ENCODE measurements at regions not wholly inside any gene's neighbourhood (a gene's known extent, or its start where the extent isn't known, plus 50 kb on each side); places are given as distances from the start of the nearest gene placed in this dataset.
"Not testable (repeated sequence)": the region's sequence is repeated elsewhere in the genome, so short reads cannot be mapped to it uniquely, and the experiment has no call there.

- DNase-seq (ENCODE audit: extremely low read depth, insufficient read length), result no peak
- Histone ChIP-seq H3K4me3 (replicated peaks; ENCODE audit: low read depth, low read length) (no peak overlapping the region), H3K36me3 (ENCODE audit: control insufficient read depth, insufficient read depth, low read length) (no peaks in the 10 kb centered on the region), H3K27me3 (replicated peaks; ENCODE audit: control insufficient read depth, insufficient read depth, low read length) (no peaks in the 10 kb centered on the region)
- TF ChIP-seq CTCF (IDR thresholded peaks at IDR 0.05; ENCODE audit: insufficient read depth, low read length, poor library complexity, severe bottlenecking), result no peak
These were observed 1123.6 kb upstream of the SEL1L start for GRCh38 chr14:82657186-82657675.

GRCh38 chr14:82661258-82661657 lies 1127.6 kb upstream of the SEL1L start:
- no peak for DNase-seq (ENCODE audit: extremely low read depth, insufficient read length)
- no peak for TF ChIP-seq CTCF (IDR thresholded peaks at IDR 0.05; ENCODE audit: insufficient read depth, low read length, poor library complexity, severe bottlenecking)
- no peaks in the 10 kb centered on the region for H3K27me3 ChIP-seq (replicated peaks; ENCODE audit: control insufficient read depth, insufficient read depth, low read length)
- H3K36me3 ChIP-seq (ENCODE audit: control insufficient read depth, insufficient read depth, low read length), result no peaks in the 10 kb centered on the region
- H3K4me3 ChIP-seq (replicated peaks; ENCODE audit: low read depth, low read length), result no peak overlapping the region

GRCh38 chr14:82667006-82667405 lies 1133.4 kb upstream of the SEL1L start:
- H3K4me3 ChIP-seq (replicated peaks; ENCODE audit: low read depth, low read length), result no peak overlapping the region
- DNase-seq (ENCODE audit: extremely low read depth, insufficient read length), result no peak
- H3K36me3 ChIP-seq (ENCODE audit: control insufficient read depth, insufficient read depth, low read length), result no peaks in the 10 kb centered on the region
- no peaks in the 10 kb centered on the region for H3K27me3 ChIP-seq (replicated peaks; ENCODE audit: control insufficient read depth, insufficient read depth, low read length)
- TF ChIP-seq CTCF (IDR thresholded peaks at IDR 0.05; ENCODE audit: insufficient read depth, low read length, poor library complexity, severe bottlenecking), result no peak

- Histone ChIP-seq H3K27me3 (replicated peaks; ENCODE audit: control insufficient read depth, insufficient read depth, low read length) (no peaks in the 10 kb centered on the region), H3K4me3 (replicated peaks; ENCODE audit: low read depth, low read length) (no peak overlapping the region), H3K36me3 (ENCODE audit: control insufficient read depth, insufficient read depth, low read length) (no peaks in the 10 kb centered on the region)
- DNase-seq (ENCODE audit: extremely low read depth, insufficient read length), result no peak
- TF ChIP-seq CTCF (IDR thresholded peaks at IDR 0.05; ENCODE audit: insufficient read depth, low read length, poor library complexity, severe bottlenecking), result no peak
These were observed 1133.8 kb upstream of the SEL1L start for GRCh38 chr14:82667501-82667900.

- Histone ChIP-seq H3K4me3 (replicated peaks; ENCODE audit: low read depth, low read length) (no peak overlapping the region), H3K27me3 (replicated peaks; ENCODE audit: control insufficient read depth, insufficient read depth, low read length) (no peaks in the 10 kb centered on the region), H3K36me3 (ENCODE audit: control insufficient read depth, insufficient read depth, low read length) (no peaks in the 10 kb centered on the region)
- no peak for DNase-seq (ENCODE audit: extremely low read depth, insufficient read length)
- TF ChIP-seq CTCF (IDR thresholded peaks at IDR 0.05; ENCODE audit: insufficient read depth, low read length, poor library complexity, severe bottlenecking), result no peak
These were observed 1142.8 kb upstream of the SEL1L start for GRCh38 chr14:82676403-82676802.

- no peak for TF ChIP-seq CTCF (IDR thresholded peaks at IDR 0.05; ENCODE audit: insufficient read depth, low read length, poor library complexity, severe bottlenecking)
- no peak for DNase-seq (ENCODE audit: extremely low read depth, insufficient read length)
- H3K4me3 ChIP-seq (replicated peaks; ENCODE audit: low read depth, low read length), result no peak overlapping the region
- no peaks in the 10 kb centered on the region for H3K27me3 ChIP-seq (replicated peaks; ENCODE audit: control insufficient read depth, insufficient read depth, low read length)
- no peaks in the 10 kb centered on the region for H3K36me3 ChIP-seq (ENCODE audit: control insufficient read depth, insufficient read depth, low read length)
These were observed 1156.3 kb upstream of the SEL1L start for GRCh38 chr14:82689948-82690347.

GRCh38 chr14:82691191-82691590 lies 1157.5 kb upstream of the SEL1L start:
- not testable (repeated sequence) for DNase-seq (ENCODE audit: extremely low read depth, insufficient read length); H3K4me3 ChIP-seq (replicated peaks; ENCODE audit: low read depth, low read length); H3K27me3 ChIP-seq (replicated peaks; ENCODE audit: control insufficient read depth, insufficient read depth, low read length); H3K36me3 ChIP-seq (ENCODE audit: control insufficient read depth, insufficient read depth, low read length)
